Stimulated activated memory B cell treated with anti-CD40 and anti-IgM and Interleukin-4, amounts not matched to agents 10 μg/mL and 1 μg/mL and 100 μg/mL, for 72 hours (primary cell): ENCODE measurements at regions not wholly inside any gene's neighbourhood (a gene's known extent, or its start where the extent isn't known, plus 50 kb on each side); places are given as distances from the start of the nearest gene placed in this dataset.

Experiments
- ATAC-seq: fragments of 150-1000 bp; cut with Tn5 transposase; 2 replicates; pipeline ENCODE4 v1.10.0; 2021
- H3K27ac Mint-ChIP-seq: one replicate; pipeline ENCODE4 v1.8.0; 2022; ENCODE audit warnings: mild to moderate bottlenecking, mixed read lengths
- H3K27me3 Mint-ChIP-seq: one replicate; pipeline ENCODE4 v1.8.0; 2022; ENCODE audit warnings: mixed read lengths
- H3K36me3 Mint-ChIP-seq: one replicate; pipeline ENCODE4 v1.8.0; 2022; ENCODE audit warnings: mixed read lengths
- H3K4me1 Mint-ChIP-seq: one replicate; pipeline ENCODE4 v1.8.0; 2022; ENCODE audit warnings: mixed read lengths
- H3K4me3 Mint-ChIP-seq: one replicate; pipeline ENCODE4 v1.8.0; 2022; ENCODE audit warnings: mild to moderate bottlenecking, moderate library complexity, mixed read lengths
- H3K9me3 Mint-ChIP-seq: one replicate; pipeline ENCODE4 v1.8.0; 2022; ENCODE audit warnings: mixed read lengths

DNA sequence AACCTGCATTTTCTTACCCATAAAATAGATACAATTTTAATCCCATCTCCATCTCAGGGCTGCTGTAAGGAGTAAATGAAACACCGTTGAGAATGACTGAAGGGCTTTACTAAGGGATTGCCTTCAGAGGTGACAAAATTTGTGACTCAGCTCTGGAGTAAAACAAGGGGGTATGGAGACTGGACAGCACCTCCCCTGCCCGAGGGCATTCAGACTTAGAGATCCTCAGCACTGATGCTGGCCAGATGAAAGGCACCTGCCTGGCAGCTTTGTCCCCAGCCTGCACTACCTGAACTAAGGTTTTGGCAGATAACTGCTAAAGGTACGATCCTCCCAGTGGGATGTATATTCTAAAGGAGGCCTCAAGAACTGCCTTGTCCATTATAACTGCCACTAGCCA lies 84.7 kb upstream of the CALM2 start:
- Mint-ChIP-seq H3K4me3 (no peak overlapping the region), H3K27ac (no peak overlapping the region), H3K9me3 (peaks cover 4% of the 10 kb centered on the region), H3K27me3 (no peaks in the 10 kb centered on the region), H3K4me1 (no peaks in the 10 kb centered on the region), H3K36me3 (peaks cover 6% of the 10 kb centered on the region)
- no peak for ATAC-seq

DNA sequence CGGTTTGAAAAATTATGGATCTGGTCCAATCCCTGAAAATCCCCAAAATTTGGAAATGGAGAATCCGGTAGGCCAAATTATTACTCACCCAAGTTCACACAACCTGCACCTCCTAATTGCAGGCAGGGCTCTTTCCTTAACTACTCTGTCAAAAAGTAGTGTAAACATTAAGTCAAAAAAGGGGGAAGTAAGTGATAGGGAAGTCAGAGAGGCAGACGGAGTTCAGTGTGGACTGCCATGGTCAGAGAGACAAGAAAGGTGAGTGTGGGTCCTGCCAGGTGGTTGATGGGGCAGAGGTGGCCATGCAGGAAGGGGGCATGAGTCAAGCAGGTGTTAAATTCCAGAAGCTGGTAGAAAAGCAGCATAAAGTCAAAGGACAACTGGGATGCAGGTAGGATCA lies 83.5 kb upstream of the CALM2 start:
- Mint-ChIP-seq H3K4me1 (peaks cover under 1% of the 10 kb centered on the region), H3K36me3 (peaks cover 6% of the 10 kb centered on the region), H3K9me3 (peaks cover 4% of the 10 kb centered on the region), H3K27me3 (no peaks in the 10 kb centered on the region), H3K27ac (no peak overlapping the region), H3K4me3 (no peak overlapping the region)
- ATAC-seq: no peak

DNA sequence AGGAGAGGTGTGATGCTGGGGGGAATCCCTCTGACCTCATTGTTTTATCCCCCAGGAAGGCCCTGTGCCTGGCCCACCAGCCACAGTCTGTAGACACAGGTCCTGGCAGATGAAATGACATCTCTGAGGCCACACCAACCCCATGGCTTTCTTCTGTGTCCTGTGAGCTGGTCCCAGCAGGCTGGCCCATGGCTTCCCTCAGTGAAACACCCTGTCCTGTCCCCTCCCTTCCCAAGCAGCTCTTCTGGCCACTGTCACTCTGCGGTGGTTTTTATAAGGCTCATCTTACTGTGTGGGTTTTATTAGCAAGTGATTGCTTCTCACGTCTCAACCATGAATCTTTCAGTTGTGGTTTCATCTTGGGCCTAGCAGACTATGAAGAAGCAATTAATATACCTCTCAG lies 81.6 kb upstream of the CALM2 start:
- Mint-ChIP-seq H3K27ac (no peak overlapping the region), H3K36me3 (peaks cover 6% of the 10 kb centered on the region), H3K4me1 (peaks cover 12% of the 10 kb centered on the region), H3K4me3 (no peak overlapping the region), H3K9me3 (peaks cover 4% of the 10 kb centered on the region), H3K27me3 (no peaks in the 10 kb centered on the region)
- no peak for ATAC-seq

DNA sequence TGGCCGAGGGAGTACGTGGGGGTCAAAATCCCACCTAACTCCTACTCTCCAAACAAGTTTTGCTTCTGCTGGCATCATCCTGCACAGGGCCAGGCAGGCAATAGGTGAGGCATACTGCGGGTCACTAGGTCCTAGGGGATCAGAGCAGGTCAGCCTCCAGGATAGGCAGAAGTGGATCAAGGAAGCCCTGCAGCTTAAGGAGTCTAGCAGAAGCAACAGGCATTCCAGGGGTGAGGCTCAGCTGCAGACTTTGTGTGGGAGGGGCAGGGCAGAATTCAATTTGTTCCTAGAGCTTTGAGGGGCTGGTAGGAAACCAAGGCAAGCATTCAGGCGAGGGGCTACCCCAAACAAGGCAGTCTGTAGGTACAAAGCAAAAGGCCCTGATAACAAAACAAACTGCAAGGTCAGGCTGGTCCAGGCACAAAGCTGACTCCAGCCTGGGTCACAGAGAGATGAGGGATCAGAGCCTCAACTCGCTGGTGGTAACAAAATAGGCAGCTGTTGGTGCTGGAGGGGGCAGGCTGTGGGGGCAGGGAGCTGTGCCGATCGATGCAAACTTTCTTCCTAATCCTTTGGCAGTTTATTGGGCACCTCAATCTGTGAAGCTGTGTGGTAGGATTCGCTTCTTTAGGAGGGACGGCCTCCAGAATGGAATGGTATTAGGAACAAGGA lies 80.2 kb upstream of the CALM2 start:
- H3K9me3 Mint-ChIP-seq: peaks cover 4% of the 10 kb centered on the region
- no peak overlapping the region for H3K4me3 Mint-ChIP-seq
- H3K27ac Mint-ChIP-seq: no peak overlapping the region
- H3K4me1 Mint-ChIP-seq: peaks cover 12% of the 10 kb centered on the region
- no peaks in the 10 kb centered on the region for H3K27me3 Mint-ChIP-seq
- no peak for ATAC-seq
- peaks cover 6% of the 10 kb centered on the region for H3K36me3 Mint-ChIP-seq

DNA sequence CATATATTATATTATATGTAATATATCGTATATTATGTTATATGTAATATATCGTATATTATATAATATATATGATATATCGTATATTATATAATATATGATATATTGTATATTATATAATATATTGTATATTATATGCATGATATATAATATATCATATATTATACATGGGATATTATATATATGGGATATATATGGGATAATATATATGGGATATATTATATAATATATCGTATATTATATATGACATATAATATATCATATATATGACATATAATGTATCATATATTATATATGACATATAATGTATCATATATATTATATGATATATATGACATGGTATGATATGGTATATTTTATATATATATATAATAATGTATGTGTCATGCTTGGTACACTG lies 79.5 kb upstream of the CALM2 start:
- peaks cover 12% of the 10 kb centered on the region for H3K4me1 Mint-ChIP-seq
- ATAC-seq: no peak
- H3K9me3 Mint-ChIP-seq: peaks cover 4% of the 10 kb centered on the region

DNA sequence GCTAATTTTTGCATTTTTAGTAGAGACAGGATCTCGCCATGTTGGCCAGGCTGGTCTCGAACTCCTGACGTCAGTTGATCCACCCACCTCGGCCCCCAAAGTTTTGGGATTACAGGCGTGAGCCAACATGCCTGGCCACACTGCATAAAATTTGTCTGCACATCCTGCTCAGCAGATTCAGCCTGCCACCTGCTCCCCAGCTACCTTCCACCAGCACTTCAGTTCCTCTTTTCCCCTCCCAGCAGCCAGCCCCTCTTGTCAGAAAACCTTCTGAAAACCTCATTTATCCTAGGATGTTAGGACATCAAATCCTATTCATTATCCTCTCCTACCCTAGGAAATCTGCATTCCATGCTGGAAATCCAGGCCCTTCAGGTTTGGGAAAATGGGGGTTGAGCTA lies 78.2 kb upstream of the CALM2 start:
- Mint-ChIP-seq H3K36me3 (no peaks in the 10 kb centered on the region), H3K9me3 (no peaks in the 10 kb centered on the region), H3K4me1 (peaks cover 12% of the 10 kb centered on the region), H3K27me3 (no peaks in the 10 kb centered on the region), H3K4me3 (no peak overlapping the region), H3K27ac (peak overlapping the region; percentile 6)
- ATAC-seq: peak; percentile 67

More for the DNA sequence above, 79.5 kb upstream of the CALM2 start:
- Mint-ChIP-seq H3K36me3 (peaks cover 6% of the 10 kb centered on the region), H3K27me3 (no peaks in the 10 kb centered on the region), H3K4me3 (no peak overlapping the region), H3K27ac (no peak overlapping the region)

DNA sequence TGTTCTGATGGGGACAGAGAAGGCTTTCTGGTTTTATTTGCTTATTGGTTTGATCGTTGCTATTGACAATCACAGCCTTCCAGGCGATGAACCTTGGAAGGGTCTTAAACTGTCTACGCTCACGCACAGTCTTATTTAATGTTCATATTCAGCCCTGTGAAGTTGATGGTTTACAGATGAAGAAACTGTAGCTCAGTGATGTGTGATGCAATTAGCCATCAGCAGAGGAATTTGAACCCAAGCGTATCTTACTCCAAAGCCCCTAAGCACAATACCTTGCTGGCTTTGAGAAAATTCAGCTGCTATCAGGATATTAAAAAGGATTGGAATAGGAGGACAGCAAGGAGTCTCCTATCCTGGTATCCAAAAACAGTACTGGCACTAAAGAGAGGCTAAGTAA lies 77.1 kb upstream of the CALM2 start:
- Mint-ChIP-seq H3K27me3 (no peaks in the 10 kb centered on the region), H3K4me3 (no peak overlapping the region), H3K4me1 (peaks cover 12% of the 10 kb centered on the region), H3K27ac (no peak overlapping the region), H3K36me3 (no peaks in the 10 kb centered on the region), H3K9me3 (no peaks in the 10 kb centered on the region)
- no peak for ATAC-seq

DNA sequence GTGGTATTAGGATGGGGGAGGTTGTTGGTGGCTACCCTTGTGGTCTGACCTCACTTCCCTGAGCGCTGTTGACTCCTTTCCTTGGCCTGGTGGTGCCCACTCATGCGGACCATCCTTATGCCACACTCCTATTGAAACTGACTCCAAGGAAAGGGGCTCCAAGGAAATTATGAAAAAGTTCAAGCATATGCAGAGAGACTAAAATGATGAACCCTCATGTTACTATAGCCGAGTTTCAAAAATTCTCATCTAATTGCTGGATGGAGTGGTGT lies 75.0 kb upstream of the CALM2 start:
- Mint-ChIP-seq H3K36me3 (no peaks in the 10 kb centered on the region), H3K27me3 (no peaks in the 10 kb centered on the region), H3K27ac (no peak overlapping the region), H3K4me1 (peaks cover 12% of the 10 kb centered on the region), H3K4me3 (no peak overlapping the region), H3K9me3 (no peaks in the 10 kb centered on the region)
- no peak for ATAC-seq

DNA sequence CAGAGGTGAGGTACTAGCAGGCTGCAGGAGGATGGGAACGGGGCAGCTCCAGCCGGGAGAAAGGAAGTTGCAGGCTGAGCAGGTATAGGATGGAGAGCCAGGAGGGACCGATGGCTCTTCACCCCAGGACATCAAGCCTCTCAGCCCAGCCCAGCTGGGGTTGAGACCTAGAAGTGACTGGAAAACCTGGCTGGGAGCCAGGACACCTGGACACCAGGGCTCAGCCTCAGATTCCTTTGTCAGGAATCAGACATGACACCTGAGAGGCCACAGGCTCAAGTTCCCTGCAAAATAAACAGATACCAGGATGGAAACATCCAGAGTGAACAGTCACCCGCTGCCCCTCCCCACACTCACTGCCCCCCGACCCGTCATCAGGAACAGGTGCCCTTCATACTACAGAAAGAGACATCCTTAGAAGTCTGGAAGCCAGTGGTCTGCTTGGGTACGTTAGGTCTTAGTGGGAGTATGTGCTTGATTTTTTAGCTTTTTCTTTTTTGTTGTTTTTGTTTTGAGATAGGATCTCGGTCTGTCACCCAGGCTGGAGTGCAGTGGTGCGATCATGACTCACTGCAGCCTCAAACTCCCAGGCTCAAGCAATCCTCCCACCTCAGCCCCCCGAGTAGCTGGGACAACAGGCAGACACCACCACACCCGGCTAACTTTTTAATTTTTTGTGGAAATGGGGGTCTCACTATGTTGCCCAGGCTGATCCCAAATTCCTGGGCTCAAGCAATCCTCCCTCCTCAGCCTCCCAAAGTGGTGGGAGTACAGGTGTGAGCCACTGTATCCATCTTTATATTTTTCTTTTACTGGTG lies 74.5 kb upstream of the CALM2 start:
- Mint-ChIP-seq H3K4me3 (no peak overlapping the region), H3K27ac (no peak overlapping the region), H3K27me3 (no peaks in the 10 kb centered on the region), H3K9me3 (no peaks in the 10 kb centered on the region), H3K4me1 (peaks cover 12% of the 10 kb centered on the region), H3K36me3 (no peaks in the 10 kb centered on the region)
- no peak for ATAC-seq

DNA sequence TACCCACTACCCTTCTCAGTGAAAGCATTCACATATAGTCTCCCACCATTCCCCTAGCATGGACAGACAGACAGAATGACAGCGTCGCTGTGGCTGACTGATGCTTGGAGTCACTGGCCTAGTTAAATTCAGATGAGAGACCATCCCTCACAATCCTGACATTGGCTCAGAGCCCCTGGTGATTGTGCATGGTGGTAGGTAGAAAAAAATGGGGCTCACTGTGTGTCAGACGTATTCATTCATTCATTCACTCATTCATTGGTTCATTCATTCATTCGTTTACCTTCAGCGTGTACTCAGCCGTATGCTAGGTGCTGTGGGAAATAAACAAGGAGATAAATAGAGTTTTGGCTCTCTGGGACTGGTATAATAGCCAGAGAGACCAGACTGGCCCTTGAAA lies 73.6 kb upstream of the CALM2 start:
- Mint-ChIP-seq H3K4me3 (no peak overlapping the region), H3K36me3 (no peaks in the 10 kb centered on the region), H3K4me1 (peaks cover 12% of the 10 kb centered on the region), H3K27ac (no peak overlapping the region), H3K27me3 (no peaks in the 10 kb centered on the region), H3K9me3 (no peaks in the 10 kb centered on the region)
- no peak for ATAC-seq

DNA sequence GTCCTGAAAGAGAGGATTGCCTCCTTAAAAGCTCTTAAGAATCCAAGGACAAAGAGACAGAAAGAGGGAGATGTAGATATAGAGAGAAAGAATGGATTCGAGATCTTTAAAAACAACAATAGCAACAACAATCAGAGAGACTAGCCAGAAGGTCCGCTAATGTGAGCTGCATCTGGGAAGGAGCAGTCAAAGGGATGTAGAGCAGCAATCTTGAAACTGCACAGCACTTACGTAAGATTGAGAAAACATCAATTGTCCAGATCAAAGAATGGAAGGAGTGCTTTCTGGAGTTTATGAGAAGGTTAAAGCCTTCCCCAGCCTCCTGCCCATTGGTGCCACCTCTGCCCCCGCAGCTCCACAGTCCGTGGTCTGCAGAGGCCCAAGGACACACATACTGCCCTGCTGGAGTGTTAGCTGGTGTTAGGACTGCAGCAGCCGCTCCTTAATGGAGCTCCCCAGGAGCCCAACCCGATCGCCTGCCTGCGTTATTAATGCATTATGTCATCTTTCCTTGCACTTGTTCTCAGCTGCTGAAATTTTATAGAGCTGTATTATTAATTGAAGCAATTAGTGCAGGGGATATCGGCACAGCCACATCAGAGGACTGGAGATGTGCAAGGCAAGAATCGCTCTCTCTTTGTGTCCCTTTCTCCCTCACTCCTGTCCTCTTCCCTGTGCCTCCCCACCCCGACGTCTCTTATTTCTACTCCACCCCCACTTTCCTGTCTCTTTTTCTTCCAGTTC lies 73.0 kb upstream of the CALM2 start:
- peaks cover 7% of the 10 kb centered on the region for H3K4me1 Mint-ChIP-seq
- H3K27ac Mint-ChIP-seq: no peak overlapping the region
- no peaks in the 10 kb centered on the region for H3K36me3 Mint-ChIP-seq
- no peaks in the 10 kb centered on the region for H3K9me3 Mint-ChIP-seq
- no peaks in the 10 kb centered on the region for H3K27me3 Mint-ChIP-seq
- no peak for ATAC-seq
- H3K4me3 Mint-ChIP-seq: no peak overlapping the region

DNA sequence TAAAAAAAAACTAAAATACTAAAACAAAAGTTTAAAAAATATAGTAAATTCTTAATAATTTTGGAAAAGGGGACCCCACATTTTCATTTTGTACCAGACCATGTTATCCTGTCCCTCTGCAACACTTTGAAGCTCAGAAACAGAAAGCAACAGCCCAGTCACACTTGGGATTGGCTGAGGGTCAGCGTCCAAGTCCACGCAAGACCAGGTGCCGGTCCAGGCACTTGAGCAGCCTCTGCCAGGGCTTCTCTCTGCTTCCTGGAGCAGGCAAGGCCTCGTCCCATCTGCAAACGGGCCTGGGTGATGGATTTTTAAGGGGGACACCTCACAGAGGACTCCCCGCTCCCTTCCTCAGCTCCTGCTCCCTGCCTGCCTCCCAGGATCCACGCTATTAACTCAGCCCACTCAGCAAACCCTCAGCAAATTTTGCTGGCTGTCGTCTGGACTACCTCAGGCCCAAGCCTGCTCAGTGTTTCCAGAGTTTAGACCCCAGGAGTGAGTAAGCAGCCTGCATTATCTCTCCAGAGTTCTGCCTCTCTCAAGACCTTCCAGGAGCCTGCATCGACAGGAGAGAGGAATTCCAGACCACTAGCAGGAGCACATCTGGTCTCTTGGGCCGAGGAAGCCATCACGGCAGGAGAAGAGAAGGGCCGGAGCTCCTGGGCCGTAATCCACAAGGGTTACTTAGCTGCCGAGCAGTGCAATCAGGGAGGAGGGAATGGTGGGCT lies 67.4 kb upstream of the CALM2 start:
- Mint-ChIP-seq H3K27ac (no peak overlapping the region), H3K36me3 (no peaks in the 10 kb centered on the region), H3K4me1 (no peaks in the 10 kb centered on the region)

DNA sequence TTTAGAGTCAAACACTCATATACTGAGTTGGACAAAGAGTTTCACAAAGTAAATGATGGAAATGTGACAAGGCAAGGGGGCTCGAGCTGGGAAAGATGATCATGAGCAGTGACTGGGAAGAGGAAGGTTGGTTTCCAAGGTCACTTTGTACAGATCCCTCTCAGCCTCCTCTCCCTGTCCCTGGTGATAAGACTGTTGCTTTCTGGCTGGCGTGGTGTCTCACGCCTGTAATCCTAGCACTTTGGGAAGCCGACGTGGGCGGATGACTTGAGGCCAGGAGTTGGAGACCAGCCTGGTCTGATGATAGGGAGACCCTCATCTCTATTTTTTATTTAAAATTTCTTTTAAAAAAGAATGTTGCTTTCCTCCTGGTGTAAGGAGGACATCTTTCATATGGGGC lies 65.4 kb upstream of the CALM2 start:
- Mint-ChIP-seq H3K4me1 (no peaks in the 10 kb centered on the region), H3K27ac (no peak overlapping the region), H3K9me3 (no peaks in the 10 kb centered on the region), H3K27me3 (no peaks in the 10 kb centered on the region), H3K36me3 (no peaks in the 10 kb centered on the region), H3K4me3 (no peak overlapping the region)
- ATAC-seq: no peak

More for the DNA sequence above, 67.4 kb upstream of the CALM2 start:
- Mint-ChIP-seq H3K27me3 (no peaks in the 10 kb centered on the region), H3K4me3 (no peak overlapping the region), H3K9me3 (no peaks in the 10 kb centered on the region)
- ATAC-seq: no peak

DNA sequence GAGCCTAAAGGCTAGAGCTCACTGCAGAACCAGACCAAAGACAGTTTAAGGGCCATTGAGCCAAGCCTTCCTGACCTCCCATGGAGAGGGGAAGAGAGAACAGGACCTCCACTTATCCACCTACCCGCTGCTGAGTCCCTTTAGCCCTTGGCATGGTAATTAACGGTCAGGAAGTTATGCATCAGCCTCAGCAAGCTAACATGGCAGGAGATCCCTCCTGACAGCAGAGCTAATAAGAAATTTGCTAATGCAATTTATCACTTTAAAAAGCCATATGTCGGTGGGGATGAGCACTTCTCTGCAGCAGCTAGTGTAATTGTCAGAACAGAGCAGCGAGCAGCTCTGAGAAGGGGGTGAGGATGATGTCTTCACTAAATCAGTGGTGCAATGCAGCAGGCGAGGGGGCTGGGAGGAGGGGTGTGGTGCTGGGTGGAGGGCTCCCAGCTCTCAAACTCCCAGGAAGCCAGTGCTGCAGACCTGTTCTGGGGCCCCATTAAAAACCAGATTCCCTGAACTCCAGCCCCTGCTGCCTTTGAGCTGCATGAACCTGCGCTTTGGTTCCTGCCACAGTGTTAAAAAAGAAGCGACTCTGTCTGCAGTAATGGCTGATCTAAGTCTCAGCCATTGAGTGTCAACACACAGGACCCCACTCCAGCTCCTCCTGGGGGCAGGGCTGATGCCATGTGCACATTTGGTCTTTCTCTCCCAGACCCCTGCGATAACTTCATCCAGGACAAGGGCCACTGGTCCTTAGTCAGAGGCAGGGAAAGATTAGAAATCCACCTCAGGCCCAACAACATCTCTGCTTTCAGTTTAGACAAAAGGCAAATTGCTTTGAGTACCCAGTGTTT lies 63.0 kb upstream of the CALM2 start:
- Mint-ChIP-seq H3K36me3 (no peaks in the 10 kb centered on the region), H3K27me3 (no peaks in the 10 kb centered on the region), H3K4me1 (no peaks in the 10 kb centered on the region), H3K27ac (no peak overlapping the region), H3K4me3 (no peak overlapping the region), H3K9me3 (no peaks in the 10 kb centered on the region)
- no peak for ATAC-seq

DNA sequence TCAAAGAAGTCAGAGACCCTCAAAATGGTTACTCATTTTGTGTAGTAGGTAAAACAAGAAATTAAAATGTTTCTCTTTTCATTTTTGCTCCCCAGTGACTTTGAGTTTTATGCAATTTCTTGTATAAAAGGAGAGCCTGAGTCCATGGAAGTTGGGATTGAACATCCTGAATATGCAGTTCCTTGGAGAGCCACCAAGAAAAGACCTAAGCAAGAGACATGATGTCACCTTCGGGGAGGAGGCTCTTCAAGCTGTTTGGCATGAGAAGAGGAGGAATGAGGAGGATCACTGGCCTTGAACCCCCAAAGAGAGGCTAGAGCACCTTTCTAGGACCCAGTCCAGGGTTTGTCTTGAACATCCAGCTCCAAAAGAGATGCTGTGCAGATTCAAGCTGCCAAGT lies 62.3 kb upstream of the CALM2 start:
- Mint-ChIP-seq H3K4me1 (no peaks in the 10 kb centered on the region), H3K4me3 (no peak overlapping the region), H3K27ac (no peak overlapping the region), H3K27me3 (no peaks in the 10 kb centered on the region), H3K36me3 (no peaks in the 10 kb centered on the region), H3K9me3 (no peaks in the 10 kb centered on the region)
- ATAC-seq: no peak
